Mesenchymal stem cell (in vitro differentiated cells and primary cell): ENCODE measurements at regions not wholly inside any gene's neighbourhood (a gene's known extent, or its start where the extent isn't known, plus 50 kb on each side); places are given as distances from the start of the nearest gene placed in this dataset.

Experiments
- DNase-seq: peaks from one replicate; pipeline ENCODE4 v3.0.0-alpha.2; 2013
- H2AFZ ChIP-seq: one replicate; pipeline ENCODE4 v1.6.1; 2013; ENCODE audit warnings: low read depth, mild to moderate bottlenecking, control low read depth, inconsistent platforms, low read length, moderate library complexity
- H2AK5ac ChIP-seq: 2 replicates; pipeline ENCODE4 v1.6.1; 2013; ENCODE audit warnings: low read length, moderate library complexity, mild to moderate bottlenecking, inconsistent platforms; ENCODE audit not compliant: severe bottlenecking
- H2BK120ac ChIP-seq: one replicate; pipeline ENCODE4 v1.6.1; 2013; ENCODE audit warnings: low read depth, mild to moderate bottlenecking, inconsistent platforms, low read length, moderate library complexity
- H2BK12ac ChIP-seq, 2 experiments: one replicate each; pipeline ENCODE4 v1.6.1; 2013; ENCODE audit warnings: inconsistent platforms in 2 of 2, low read length in 2 of 2, mild to moderate bottlenecking in 2 of 2, moderate library complexity in 2 of 2, control low read depth in 1 of 2
- H2BK15ac ChIP-seq: one replicate; pipeline ENCODE4 v1.6.1; 2013; ENCODE audit warnings: mild to moderate bottlenecking, low read depth, inconsistent platforms; ENCODE audit not compliant: poor library complexity, severe bottlenecking
- H2BK5ac ChIP-seq: 2 replicates; pipeline ENCODE4 v1.6.1; 2013; ENCODE audit warnings: low read depth, mild to moderate bottlenecking, low read length, control low read depth, inconsistent platforms; ENCODE audit not compliant: poor library complexity, severe bottlenecking
- H3K14ac ChIP-seq, 2 experiments: one replicate each; pipeline ENCODE4 v1.6.1; 2013; ENCODE audit warnings: inconsistent platforms in 2 of 2, low read length in 2 of 2, control low read depth in 1 of 2, mild to moderate bottlenecking in 1 of 2, moderate library complexity in 1 of 2
- H3K18ac ChIP-seq, 2 experiments: one replicate each; pipeline ENCODE4 v1.6.1; 2013; ENCODE audit warnings: inconsistent platforms in 2 of 2, low read length in 2 of 2, control low read depth in 1 of 2, low read depth in 1 of 2, mild to moderate bottlenecking in 1 of 2
- H3K23ac ChIP-seq, 2 experiments: one replicate each; pipeline ENCODE4 v1.6.1; 2013; ENCODE audit warnings: inconsistent platforms in 2 of 2, low read length in 2 of 2, mild to moderate bottlenecking in 2 of 2, moderate library complexity in 2 of 2, control low read depth in 1 of 2
- H3K27ac ChIP-seq: 2 replicates; pipeline ENCODE4 v1.5.1; 2013; ENCODE audit warnings: mild to moderate bottlenecking, moderate library complexity, low read length, control low read depth, inconsistent platforms; ENCODE audit not compliant: poor library complexity, severe bottlenecking
- H3K27me3 ChIP-seq, 2 experiments: 2 replicates each; pipeline versions ENCODE4 v1.6.1 to v1.7.0; 2013; ENCODE audit warnings: low read length in 2 of 2, mild to moderate bottlenecking in 2 of 2, moderate library complexity in 2 of 2, control low read depth in 1 of 2, inconsistent platforms in 1 of 2; ENCODE audit not compliant: control insufficient read depth in 1 of 2, insufficient read depth in 1 of 2
- H3K36me3 ChIP-seq, 2 experiments: 2 replicates each; pipeline versions ENCODE4 v1.6.1 to v1.7.0; 2013; ENCODE audit warnings: low read length in 2 of 2, control low read depth in 1 of 2, inconsistent platforms in 1 of 2, low read depth in 1 of 2, mild to moderate bottlenecking in 1 of 2; ENCODE audit not compliant: insufficient read depth in 2 of 2, control insufficient read depth in 1 of 2
- H3K4ac ChIP-seq, 2 experiments: one replicate each; pipeline ENCODE4 v1.6.1; 2013; ENCODE audit warnings: inconsistent platforms in 2 of 2, low read length in 2 of 2, mild to moderate bottlenecking in 2 of 2, moderate library complexity in 2 of 2, control low read depth in 1 of 2, low read depth in 1 of 2
- H3K4me1 ChIP-seq: 2 replicates; pipeline ENCODE4 v1.6.1; 2013; ENCODE audit warnings: low read depth, low read length, control low read depth; ENCODE audit not compliant: control insufficient read depth, insufficient read depth
- H3K4me2 ChIP-seq: 2 replicates; pipeline ENCODE4 v1.6.1; 2013; ENCODE audit warnings: low read length, mild to moderate bottlenecking, inconsistent platforms; ENCODE audit not compliant: poor library complexity, severe bottlenecking
- H3K4me3 ChIP-seq, 2 experiments: 2 replicates each; pipeline versions ENCODE4 v1.5.1 to v1.7.0; 2013; ENCODE audit warnings: low read length in 2 of 2, mild to moderate bottlenecking in 2 of 2, control low read depth in 1 of 2, low read depth in 1 of 2; ENCODE audit not compliant: insufficient read depth in 1 of 2
- H3K79me1 ChIP-seq: replicated peaks from 2 replicates; pipeline ENCODE4 v1.6.1; 2013; ENCODE audit warnings: mild to moderate bottlenecking, control low read depth, low read length, inconsistent platforms; ENCODE audit not compliant: poor library complexity, severe bottlenecking
- H3K9ac ChIP-seq: 2 replicates; pipeline ENCODE4 v1.7.0; 2013; ENCODE audit warnings: mild to moderate bottlenecking, low read length, moderate library complexity
- H3K9me3 ChIP-seq: 2 replicates; pipeline ENCODE4 v1.7.0; 2013; ENCODE audit warnings: mild to moderate bottlenecking, low read length; ENCODE audit not compliant: control insufficient read depth
- H4K8ac ChIP-seq: one replicate; pipeline ENCODE4 v1.6.1; 2013; ENCODE audit warnings: inconsistent platforms, mild to moderate bottlenecking, low read length, moderate library complexity
- H4K91ac ChIP-seq: one replicate; pipeline ENCODE4 v1.6.1; 2013; ENCODE audit warnings: mild to moderate bottlenecking, low read length, inconsistent platforms
- WGBS: methylation state at CpG from one replicate; pipeline ENCODE4 v1.1.7; 2013; ENCODE audit warnings: mixed read lengths; 5-methylcytosine and 5-hydroxymethylcytosine counted together

GRCh38 chr2:150605664-150606063, 118.2 kb upstream of the RND3 start:
- Histone ChIP-seq H3K36me3 (no peaks in the 10 kb centered on the region), H3K4me3 (no peak overlapping the region), H3K4me1 (no peaks in the 10 kb centered on the region), H2BK12ac (no peak overlapping the region), H3K79me1 (no peaks in the 10 kb centered on the region), H3K9me3 (peaks cover 5% of the 10 kb centered on the region), H2AFZ (no peak overlapping the region), H2BK5ac (no peak overlapping the region), H3K23ac (no peak overlapping the region), H3K4me2 (no peak overlapping the region), H4K91ac (no peak overlapping the region), H3K27ac (no peak overlapping the region), H2AK5ac (no peak overlapping the region), H3K4ac (no peak overlapping the region), H3K18ac (no peak overlapping the region), H3K14ac (no peak overlapping the region), H2BK15ac (no peak overlapping the region), H4K8ac (no peak overlapping the region), H3K9ac (no peak overlapping the region), H3K27me3 (no peaks in the 10 kb centered on the region), H2BK120ac (no peak overlapping the region)
- 100% methylated on average over 1 of the region's 3 CpGs for WGBS
- DNase-seq, result no peak

- Histone ChIP-seq H3K36me3 (no peaks in the 10 kb centered on the region), H2BK15ac (no peak overlapping the region), H4K91ac (no peak overlapping the region), H3K4ac (no peak overlapping the region), H2BK12ac (no peak overlapping the region), H3K4me3 (peak overlapping the region in 1 of 2 experiments; percentile 5), H4K8ac (no peak overlapping the region), H3K9ac (peak overlapping the region; percentile 66), H3K27ac (peak overlapping the region; percentile 63), H2BK120ac (no peak overlapping the region), H2AK5ac (no peak overlapping the region), H3K79me1 (no peaks in the 10 kb centered on the region), H2AFZ (no peak overlapping the region), H3K27me3 (no peaks in the 10 kb centered on the region), H3K4me2 (no peak overlapping the region), H3K4me1 (no peaks in the 10 kb centered on the region), H3K23ac (no peak overlapping the region), H3K14ac (no peak overlapping the region), H3K18ac (no peak overlapping the region), H2BK5ac (no peak overlapping the region), H3K9me3 (peaks cover 5% of the 10 kb centered on the region)
- WGBS, result 17% methylated on average over 2 of the region's 6 CpGs
- DNase-seq, result peak; percentile 30
Measured at GRCh38 chr2:150601280-150602038, 114.0 kb upstream of the RND3 start.

GRCh38 chr2:150599889-150600288, 112.4 kb upstream of the RND3 start:
- no peak overlapping the region for H4K91ac ChIP-seq
- H2AK5ac ChIP-seq, result no peak overlapping the region
- H3K27me3 ChIP-seq, result no peaks in the 10 kb centered on the region
- no peak overlapping the region for H2BK15ac ChIP-seq
- no peak overlapping the region for H3K4ac ChIP-seq
- no peak overlapping the region for H3K27ac ChIP-seq
- H3K4me2 ChIP-seq, result no peak overlapping the region
- H3K4me3 ChIP-seq, result no peak overlapping the region
- no peaks in the 10 kb centered on the region for H3K79me1 ChIP-seq
- no peak overlapping the region for H2AFZ ChIP-seq
- H2BK5ac ChIP-seq, result no peak overlapping the region
- H3K4me1 ChIP-seq, result no peaks in the 10 kb centered on the region
- no peaks in the 10 kb centered on the region for H3K36me3 ChIP-seq
- no peak overlapping the region for H4K8ac ChIP-seq
- no peak overlapping the region for H3K23ac ChIP-seq
- no peak overlapping the region for H3K18ac ChIP-seq
- H3K9me3 ChIP-seq, result peaks cover 5% of the 10 kb centered on the region
- no peak for DNase-seq
- no peak overlapping the region for H2BK120ac ChIP-seq
- no peak overlapping the region for H3K14ac ChIP-seq
- H2BK12ac ChIP-seq, result no peak overlapping the region
- peak overlapping the region; percentile 55 for H3K9ac ChIP-seq

- no peak overlapping the region for H2AFZ ChIP-seq
- H3K18ac ChIP-seq, result peak overlapping the region in 1 of 2 experiments; percentile 66
- no peak overlapping the region for H3K27ac ChIP-seq
- peak overlapping the region; percentile 82 for H4K91ac ChIP-seq
- H3K9ac ChIP-seq, result peak overlapping the region; percentile 17
- H3K4me3 ChIP-seq, result no peak overlapping the region
- no peak overlapping the region for H2BK120ac ChIP-seq
- H3K36me3 ChIP-seq, result no peaks in the 10 kb centered on the region
- DNase-seq, result no peak
- peaks cover 5% of the 10 kb centered on the region for H3K9me3 ChIP-seq
- peak overlapping the region; percentile 90 for H2AK5ac ChIP-seq
- no peak overlapping the region for H3K4me2 ChIP-seq
- peak overlapping the region; percentile 90 for H4K8ac ChIP-seq
- H2BK12ac ChIP-seq, result peak overlapping the region; percentile 48 to 73
- H2BK15ac ChIP-seq, result no peak overlapping the region
- H2BK5ac ChIP-seq, result no peak overlapping the region
- no peak overlapping the region for H3K14ac ChIP-seq
- no peaks in the 10 kb centered on the region for H3K79me1 ChIP-seq
- WGBS, result 67% methylated on average over 2 of the region's 2 CpGs
- H3K4ac ChIP-seq, result peak overlapping the region in 1 of 2 experiments; percentile 61
- no peak overlapping the region for H3K23ac ChIP-seq
- H3K4me1 ChIP-seq, result no peaks in the 10 kb centered on the region
- no peaks in the 10 kb centered on the region for H3K27me3 ChIP-seq
Measured at GRCh38 chr2:150598383-150598782, 110.9 kb upstream of the RND3 start.
